Heart left ventricle (tissue), 13 donors: ENCODE measurements at regions not wholly inside any gene's neighbourhood (a gene's known extent, or its start where the extent isn't known, plus 50 kb on each side); places are given as distances from the start of the nearest gene placed in this dataset.

Source experiments
- CTCF ChIP-seq, 12 donors: fragments of 200-600 bp; sonication (generic) in 4 of 12; IDR thresholded peaks; one replicate each; pipeline versions ENCODE4 v1.5.0 to v1.8.0; 2018 to 2022; ENCODE audit warnings: antibody characterized with exemption in 12 of 12, mild to moderate bottlenecking in 5 of 12
- POLR2A ChIP-seq, 2 donors: fragments of 450-650 bp; IDR thresholded peaks; one replicate each; pipeline ENCODE4 v1.6.1; 2017; ENCODE audit warnings: antibody characterized with exemption in 2 of 2, mild to moderate bottlenecking in 2 of 2, moderate library complexity in 2 of 2
- donor health status: ischemic (EF 13 %, LVEDD 7.1; RV severe dilation, severe dysfunction).
- donor health status: DM: no; HTN: yes; CAD: no.
- donor health status: DM: no; HTN: no; CAD: no.
- donor health status: ischemic (EF 25% LVEDD 6.9; RV normal size, moderate dysfunction).
- donor health status: ischemic (EF 25% LVEDD 5.7; RV mildly dilated, moderate dysfunction).
- donor health status: ischemic (EF 35%, LVEDD 5.7; RV mildly dilated, moderate dysfunction).
- donor health status: nonischemic (EF 11% LVEDD 7.7; RV severe dilation, severe dysfunction).
- donor health status: DM: yes; HTN: yes; CAD: no.
- donor health status: PGD.
- donor health status: ischemic (EF 29% LVEDD 5.4; RV normal size, mild dysfunction).
- donor health status: nonischemic (EF 23%, LVEDD 6.1; RV moderate dilation, normal function).

DNA sequence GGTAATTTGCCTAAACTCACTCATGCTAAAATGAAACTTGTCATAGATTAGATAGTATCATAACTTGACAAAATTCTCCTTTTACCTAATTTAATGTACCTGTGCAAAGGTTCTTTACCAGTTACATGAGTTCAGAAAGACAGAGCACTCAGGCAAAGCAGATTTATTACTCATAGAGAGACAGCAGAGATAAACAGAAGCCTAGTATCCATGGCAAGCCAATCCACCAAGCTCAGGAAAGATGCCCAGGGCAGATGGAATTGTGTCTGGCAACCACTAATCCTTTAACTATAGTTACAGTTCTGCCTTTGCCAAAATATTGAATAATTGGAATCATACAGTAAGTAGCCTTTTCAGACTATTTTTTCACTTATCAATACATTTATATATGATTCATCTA lies 826.2 kb downstream of the TECRL start:
- TF ChIP-seq CTCF (IDR thresholded peaks at IDR 0.05): no peak
- TF ChIP-seq POLR2A (IDR thresholded peaks at IDR 0.05): no peak
